ENCODE measurements at regions not wholly inside any gene's neighbourhood (a gene's known extent, or its start where the extent isn't known, plus 50 kb on each side); places are given as distances from the start of the nearest gene placed in this dataset.

- Histone ChIP-seq H3K4me1 (ENCODE audit: insufficient read depth, low read length, poor library complexity, severe bottlenecking) (no peaks in the 10 kb centered on the region), H2AFZ (ENCODE audit: low read length) (no peak overlapping the region), H3K27me3 (ENCODE audit: insufficient read depth, low read length, poor library complexity, severe bottlenecking) (no peaks in the 10 kb centered on the region), H3F3A (ENCODE audit: low read depth) (no peaks in the 10 kb centered on the region), H3K9me2 (replicated peaks; ENCODE audit: low read depth, low read length) (no peaks in the 10 kb centered on the region), H3K4me3 (ENCODE audit: low read length, poor library complexity, severe bottlenecking) (no peak overlapping the region), H3K79me2 (ENCODE audit: insufficient read depth, low read length) (no peaks in the 10 kb centered on the region), H3K9me3 (ENCODE audit: insufficient read depth, low read depth, low read length) (no peaks in the 10 kb centered on the region; the same call in 1 of the 2 replicates), H3K36me3 (ENCODE audit: insufficient read depth, low read length) (no peaks in the 10 kb centered on the region), H3K4me2 (ENCODE audit: low read depth, low read length, poor library complexity, severe bottlenecking) (no peak overlapping the region), H3K9ac (ENCODE audit: low read depth, low read length, poor library complexity, severe bottlenecking) (no peak overlapping the region), H4K20me1 (ENCODE audit: insufficient read depth, low read length, poor library complexity, severe bottlenecking) (no peaks in the 10 kb centered on the region)
- TF ChIP-seq, protein P1, sequence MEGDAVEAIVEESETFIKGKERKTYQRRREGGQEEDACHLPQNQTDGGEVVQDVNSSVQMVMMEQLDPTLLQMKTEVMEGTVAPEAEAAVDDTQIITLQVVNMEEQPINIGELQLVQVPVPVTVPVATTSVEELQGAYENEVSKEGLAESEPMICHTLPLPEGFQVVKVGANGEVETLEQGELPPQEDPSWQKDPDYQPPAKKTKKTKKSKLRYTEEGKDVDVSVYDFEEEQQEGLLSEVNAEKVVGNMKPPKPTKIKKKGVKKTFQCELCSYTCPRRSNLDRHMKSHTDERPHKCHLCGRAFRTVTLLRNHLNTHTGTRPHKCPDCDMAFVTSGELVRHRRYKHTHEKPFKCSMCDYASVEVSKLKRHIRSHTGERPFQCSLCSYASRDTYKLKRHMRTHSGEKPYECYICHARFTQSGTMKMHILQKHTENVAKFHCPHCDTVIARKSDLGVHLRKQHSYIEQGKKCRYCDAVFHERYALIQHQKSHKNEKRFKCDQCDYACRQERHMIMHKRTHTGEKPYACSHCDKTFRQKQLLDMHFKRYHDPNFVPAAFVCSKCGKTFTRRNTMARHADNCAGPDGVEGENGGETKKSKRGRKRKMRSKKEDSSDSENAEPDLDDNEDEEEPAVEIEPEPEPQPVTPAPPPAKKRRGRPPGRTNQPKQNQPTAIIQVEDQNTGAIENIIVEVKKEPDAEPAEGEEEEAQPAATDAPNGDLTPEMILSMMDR (conservative IDR thresholded peaks at IDR 0.05; ENCODE audit: low read length): no peak
- TF ChIP-seq EZH2phosphoT487 (IDR thresholded peaks at IDR 0.05; ENCODE audit: borderline replicate concordance): no peak
These were observed 432.0 kb downstream of the CAAP1 start for GRCh38 chr9:26460624-26461023.

DNA sequence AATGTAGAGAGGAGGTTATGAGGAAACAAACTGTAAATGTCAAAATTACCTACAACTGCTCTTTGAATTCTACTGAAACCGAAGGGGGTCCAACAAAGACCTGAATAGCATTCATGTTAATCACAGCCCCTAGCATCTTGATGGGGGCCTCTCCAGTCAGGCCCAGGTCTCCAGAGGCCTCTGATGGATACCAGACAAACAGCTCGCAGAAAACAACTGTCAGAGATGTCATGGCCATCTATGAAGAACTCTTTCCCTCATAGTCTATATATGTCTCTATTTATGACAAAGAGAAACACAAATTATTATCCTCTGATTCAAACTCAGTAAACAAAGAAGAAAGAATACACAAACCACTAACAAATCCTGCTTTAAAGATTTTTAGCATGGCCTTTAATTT lies 432.6 kb downstream of the CAAP1 start:
- Histone ChIP-seq H3K79me2 (ENCODE audit: insufficient read depth, low read length) (no peaks in the 10 kb centered on the region), H3K36me3 (ENCODE audit: insufficient read depth, low read length) (no peaks in the 10 kb centered on the region), H3K9me2 (replicated peaks; ENCODE audit: low read depth, low read length) (no peaks in the 10 kb centered on the region), H4K20me1 (ENCODE audit: insufficient read depth, low read length, poor library complexity, severe bottlenecking) (no peaks in the 10 kb centered on the region), H3F3A (ENCODE audit: low read depth) (no peaks in the 10 kb centered on the region), H3K4me3 (ENCODE audit: low read length, poor library complexity, severe bottlenecking) (no peak overlapping the region), H3K9ac (ENCODE audit: low read depth, low read length, poor library complexity, severe bottlenecking) (no peak overlapping the region), H2AFZ (ENCODE audit: low read length) (no peak overlapping the region), H3K27me3 (ENCODE audit: insufficient read depth, low read length, poor library complexity, severe bottlenecking) (no peaks in the 10 kb centered on the region), H3K9me3 (ENCODE audit: insufficient read depth, low read depth, low read length) (no peaks in the 10 kb centered on the region; the same call in 1 of the 2 replicates), H3K4me1 (ENCODE audit: insufficient read depth, low read length, poor library complexity, severe bottlenecking) (no peaks in the 10 kb centered on the region), H3K4me2 (ENCODE audit: low read depth, low read length, poor library complexity, severe bottlenecking) (no peak overlapping the region)
- TF ChIP-seq, protein P1 (conservative IDR thresholded peaks at IDR 0.05; ENCODE audit: low read length): no peak

- no peaks in the 10 kb centered on the region for H3K36me3 ChIP-seq (ENCODE audit: insufficient read depth, low read length)
- H4K20me1 ChIP-seq (ENCODE audit: insufficient read depth, low read length, poor library complexity, severe bottlenecking): no peaks in the 10 kb centered on the region
- H3K9me2 ChIP-seq (replicated peaks; ENCODE audit: low read depth, low read length): no peaks in the 10 kb centered on the region
- H2AFZ ChIP-seq (ENCODE audit: low read length): no peak overlapping the region
- H3K9me3 ChIP-seq (ENCODE audit: insufficient read depth, low read depth, low read length): no peaks in the 10 kb centered on the region; the same call in 1 of the 2 replicates
- H3K79me2 ChIP-seq (ENCODE audit: insufficient read depth, low read length): no peaks in the 10 kb centered on the region
- no peak overlapping the region for H3K4me2 ChIP-seq (ENCODE audit: low read depth, low read length, poor library complexity, severe bottlenecking)
- no peaks in the 10 kb centered on the region for H3K4me1 ChIP-seq (ENCODE audit: insufficient read depth, low read length, poor library complexity, severe bottlenecking)
- no peaks in the 10 kb centered on the region for H3K27me3 ChIP-seq (ENCODE audit: insufficient read depth, low read length, poor library complexity, severe bottlenecking)
- H3F3A ChIP-seq (ENCODE audit: low read depth): no peaks in the 10 kb centered on the region
- TF ChIP-seq EZH2phosphoT487 (IDR thresholded peaks at IDR 0.05; ENCODE audit: borderline replicate concordance): no peak
- TF ChIP-seq, protein P1 (conservative IDR thresholded peaks at IDR 0.05; ENCODE audit: low read length): no peak
- H3K4me3 ChIP-seq (ENCODE audit: low read length, poor library complexity, severe bottlenecking): no peak overlapping the region
- no peak overlapping the region for H3K9ac ChIP-seq (ENCODE audit: low read depth, low read length, poor library complexity, severe bottlenecking)
These were observed 434.5 kb downstream of the CAAP1 start for GRCh38 chr9:26458054-26458453.
